ENCODE measurements at regions not wholly inside any gene's neighbourhood (a gene's known extent, or its start where the extent isn't known, plus 50 kb on each side); places are given as distances from the start of the nearest gene placed in this dataset.

DNA sequence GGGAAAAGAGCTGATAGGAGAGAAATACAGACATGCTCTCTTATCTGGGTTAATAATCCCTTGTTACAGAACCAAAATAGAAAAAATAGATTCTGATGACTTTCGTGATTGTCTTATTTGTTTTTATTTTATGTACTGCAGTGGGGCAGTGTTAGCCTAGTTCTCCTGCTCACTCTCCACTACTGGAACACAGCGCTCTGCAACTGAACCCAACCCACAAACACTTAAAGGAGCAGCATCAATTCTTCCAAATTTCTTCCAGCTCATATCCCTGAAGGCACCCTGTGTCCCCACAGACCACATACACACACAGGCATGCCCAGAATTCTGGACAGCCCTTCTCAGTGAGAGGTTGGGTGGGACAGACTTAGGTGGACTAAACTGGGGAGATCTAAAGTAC lies 160.6 kb downstream of the SS18 start:
- RAD21 ChIA-PET (ENCODE audit: low non-redundant PET in 1 of 2, low total read pairs in 2 of 2, uncharacterized antibody in 2 of 2, unreplicated experiment in 2 of 2), result no interaction called here
- Histone ChIP-seq H3K9me3 (ENCODE audit: control insufficient read depth in 1 of 2, insufficient read depth in 1 of 2, low read depth in 1 of 2, low read length in 2 of 2) (no peaks in the 10 kb centered on the region), H3K9me2 (ENCODE audit: insufficient read depth) (no peaks in the 10 kb centered on the region), H3K36me3 (ENCODE audit: control insufficient read depth in 1 of 2, insufficient read depth in 2 of 2, low read length in 2 of 2) (no peaks in the 10 kb centered on the region), H3K9ac (ENCODE audit: low read length) (no peak overlapping the region), H3K79me2 (ENCODE audit: insufficient read depth, low read length) (no peaks in the 10 kb centered on the region), H3K4me2 (ENCODE audit: low read length) (no peak overlapping the region), H3K27ac (ENCODE audit: low read depth, low read length) (no peak overlapping the region), H3K4me3 (replicated peaks in 1 of 2; ENCODE audit: low read depth in 1 of 2, low read length in 2 of 2) (no peak overlapping the region), H4K20me1 (ENCODE audit: insufficient read depth) (no peaks in the 10 kb centered on the region), H2AFZ (ENCODE audit: low read depth, low read length, poor library complexity, severe bottlenecking) (no peak overlapping the region), H3K4me1 (ENCODE audit: control insufficient read depth in 1 of 2, insufficient read depth in 2 of 2, low read length in 2 of 2) (no peaks in the 10 kb centered on the region), H3K27me3 (ENCODE audit: insufficient read depth, low read length) (no peaks in the 10 kb centered on the region)
- DNase-seq (ENCODE audit: low read depth, low spot score) (no peak), ATAC-seq (no peak)
- no TSS peak for BruUV-seq (replicated peaks)
- CTCF ChIA-PET, result no interaction called here
- intact Hi-C loops (cut with micrococcal nuclease), result loop anchor here (10.0 kb wide), 2 partner anchors 85 to 455 kb away; no protein-coding TSS in a partner anchor
- POLR2A ChIA-PET, result no interaction called here
- TF ChIP-seq CEBPB (IDR thresholded peaks at IDR 0.05; ENCODE audit: low read depth), result no peak
- TF ChIP-seq, protein P1, sequence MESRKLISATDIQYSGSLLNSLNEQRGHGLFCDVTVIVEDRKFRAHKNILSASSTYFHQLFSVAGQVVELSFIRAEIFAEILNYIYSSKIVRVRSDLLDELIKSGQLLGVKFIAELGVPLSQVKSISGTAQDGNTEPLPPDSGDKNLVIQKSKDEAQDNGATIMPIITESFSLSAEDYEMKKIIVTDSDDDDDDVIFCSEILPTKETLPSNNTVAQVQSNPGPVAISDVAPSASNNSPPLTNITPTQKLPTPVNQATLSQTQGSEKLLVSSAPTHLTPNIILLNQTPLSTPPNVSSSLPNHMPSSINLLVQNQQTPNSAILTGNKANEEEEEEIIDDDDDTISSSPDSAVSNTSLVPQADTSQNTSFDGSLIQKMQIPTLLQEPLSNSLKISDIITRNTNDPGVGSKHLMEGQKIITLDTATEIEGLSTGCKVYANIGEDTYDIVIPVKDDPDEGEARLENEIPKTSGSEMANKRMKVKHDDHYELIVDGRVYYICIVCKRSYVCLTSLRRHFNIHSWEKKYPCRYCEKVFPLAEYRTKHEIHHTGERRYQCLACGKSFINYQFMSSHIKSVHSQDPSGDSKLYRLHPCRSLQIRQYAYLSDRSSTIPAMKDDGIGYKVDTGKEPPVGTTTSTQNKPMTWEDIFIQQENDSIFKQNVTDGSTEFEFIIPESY (IDR thresholded peaks at IDR 0.05; ENCODE audit: extremely low read depth, insufficient replicate concordance, low read length), result no peak
- TF ChIP-seq RAD21 (IDR thresholded peaks at IDR 0.05; ENCODE audit: low read depth), result no peak
- TF ChIP-seq, protein P2, sequence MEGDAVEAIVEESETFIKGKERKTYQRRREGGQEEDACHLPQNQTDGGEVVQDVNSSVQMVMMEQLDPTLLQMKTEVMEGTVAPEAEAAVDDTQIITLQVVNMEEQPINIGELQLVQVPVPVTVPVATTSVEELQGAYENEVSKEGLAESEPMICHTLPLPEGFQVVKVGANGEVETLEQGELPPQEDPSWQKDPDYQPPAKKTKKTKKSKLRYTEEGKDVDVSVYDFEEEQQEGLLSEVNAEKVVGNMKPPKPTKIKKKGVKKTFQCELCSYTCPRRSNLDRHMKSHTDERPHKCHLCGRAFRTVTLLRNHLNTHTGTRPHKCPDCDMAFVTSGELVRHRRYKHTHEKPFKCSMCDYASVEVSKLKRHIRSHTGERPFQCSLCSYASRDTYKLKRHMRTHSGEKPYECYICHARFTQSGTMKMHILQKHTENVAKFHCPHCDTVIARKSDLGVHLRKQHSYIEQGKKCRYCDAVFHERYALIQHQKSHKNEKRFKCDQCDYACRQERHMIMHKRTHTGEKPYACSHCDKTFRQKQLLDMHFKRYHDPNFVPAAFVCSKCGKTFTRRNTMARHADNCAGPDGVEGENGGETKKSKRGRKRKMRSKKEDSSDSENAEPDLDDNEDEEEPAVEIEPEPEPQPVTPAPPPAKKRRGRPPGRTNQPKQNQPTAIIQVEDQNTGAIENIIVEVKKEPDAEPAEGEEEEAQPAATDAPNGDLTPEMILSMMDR (IDR thresholded peaks at IDR 0.05 in 2 of 3, conservative IDR thresholded peaks at IDR 0.05 in 1 of 3; ENCODE audit: borderline replicate concordance in 1 of 3, insufficient read depth in 1 of 3, low read depth in 2 of 3, low read length in 2 of 3), result no peak
- TF ChIP-seq CBX3 (IDR thresholded peaks at IDR 0.05; ENCODE audit: low read depth), result no peak
- no peak for TF ChIP-seq POLR2A (IDR thresholded peaks at IDR 0.05; ENCODE audit: borderline replicate concordance, extremely low read depth, insufficient read depth, insufficient read length)
- TF ChIP-seq YY1 (IDR thresholded peaks at IDR 0.05; ENCODE audit: extremely low read depth, insufficient replicate concordance, low read depth, low read length), result no peak

Measured in HCT116 (cell line).